GM10248 (cell line): ENCODE measurements at regions not wholly inside any gene's neighbourhood (a gene's known extent, or its start where the extent isn't known, plus 50 kb on each side); places are given as distances from the start of the nearest gene placed in this dataset.

Experiments
- CTCF ChIA-PET: fragments of 300-600 bp; sonication (Branson Sonifier 250); formaldehyde crosslinking; extraction: SDS; loops from one replicate; lab custom pipeline; 2021; ENCODE audit warnings: antibody characterized with exemption; lab: Yijun Ruan, JAX
- POLR2A ChIA-PET: fragments of 350-650 bp; sonication (Branson Sonifier 250); formaldehyde crosslinking; extraction: SDS; loops from one replicate; lab custom pipeline; 2020; ENCODE audit warnings: antibody characterized with exemption; lab: Yijun Ruan, JAX
- DNase-seq: peaks from one replicate; pipeline ENCODE4 v3.0.0; 2012; ENCODE audit errors: extremely low spot score
- CTCF ChIP-seq: IDR thresholded peaks from 2 replicates; pipeline ENCODE4 v1.5.1; 2012; ENCODE audit warnings: mild to moderate bottlenecking, low read depth; ENCODE audit errors: extremely low read depth, missing control alignments, control extremely low read depth

- ChIA-PET POLR2A (no interaction called here), CTCF (interaction anchor here (0.8 kb wide), 1 partner anchor 13 kb away, joined by 3 read pairs; no protein-coding TSS in a partner anchor)
- TF ChIP-seq CTCF = no peak
- DNase-seq = no peak
These were observed 89.9 kb upstream of the PTCHD4 start for GRCh38 chr6:48200869-48201390.

DNA sequence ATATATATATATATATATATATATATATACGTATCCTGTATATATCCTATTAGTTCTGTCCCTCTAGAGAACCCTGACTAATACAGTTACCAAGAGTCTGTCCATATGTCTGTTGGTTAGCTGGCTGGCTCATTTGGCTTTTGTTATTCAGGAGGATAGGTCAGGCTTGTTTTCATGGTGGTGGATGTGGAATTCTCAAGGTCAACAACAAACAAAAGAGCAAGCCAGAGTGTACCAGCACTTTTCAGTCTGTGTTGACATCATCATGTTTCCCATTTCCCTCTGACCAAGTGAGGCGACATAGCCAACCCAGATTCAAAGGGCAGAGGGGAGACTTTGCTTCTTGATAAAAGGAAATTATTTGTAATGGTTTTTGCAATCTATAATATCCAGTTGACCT is 88.5 kb upstream of the PTCHD4 start:
- ChIA-PET POLR2A (no interaction called here), CTCF (interaction anchor here (1.1 kb wide), 1 partner anchor 11 kb away, joined by 3 read pairs; no protein-coding TSS in a partner anchor)
- no peak for TF ChIP-seq CTCF

DNA sequence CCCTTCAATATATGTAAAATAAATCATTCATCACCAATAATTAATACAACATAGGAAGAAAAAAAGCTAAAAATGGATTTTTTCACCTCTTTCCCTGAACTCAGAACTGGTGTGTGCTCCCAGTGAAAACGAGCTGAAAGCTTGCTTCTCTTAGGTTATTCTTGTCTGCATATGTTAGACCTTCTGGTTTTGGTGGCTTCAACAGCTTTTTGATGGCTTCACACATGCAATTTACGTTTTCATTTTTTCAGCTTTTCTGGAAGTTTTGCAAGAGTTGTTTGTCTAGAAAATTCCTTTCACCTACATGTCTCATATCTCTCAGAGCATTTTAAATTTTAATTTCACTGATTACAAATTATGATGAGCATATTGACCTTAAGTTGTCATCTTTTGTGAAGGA is 86.9 kb upstream of the PTCHD4 start:
- ChIA-PET POLR2A (no interaction called here), CTCF (interaction anchor here (1.0 kb wide), 1 partner anchor 19 kb away, joined by 3 read pairs; no protein-coding TSS in a partner anchor)
- TF ChIP-seq CTCF = no peak
- DNase-seq = no peak

More for the DNA sequence above, 88.5 kb upstream of the PTCHD4 start:
- DNase-seq = no peak

DNA sequence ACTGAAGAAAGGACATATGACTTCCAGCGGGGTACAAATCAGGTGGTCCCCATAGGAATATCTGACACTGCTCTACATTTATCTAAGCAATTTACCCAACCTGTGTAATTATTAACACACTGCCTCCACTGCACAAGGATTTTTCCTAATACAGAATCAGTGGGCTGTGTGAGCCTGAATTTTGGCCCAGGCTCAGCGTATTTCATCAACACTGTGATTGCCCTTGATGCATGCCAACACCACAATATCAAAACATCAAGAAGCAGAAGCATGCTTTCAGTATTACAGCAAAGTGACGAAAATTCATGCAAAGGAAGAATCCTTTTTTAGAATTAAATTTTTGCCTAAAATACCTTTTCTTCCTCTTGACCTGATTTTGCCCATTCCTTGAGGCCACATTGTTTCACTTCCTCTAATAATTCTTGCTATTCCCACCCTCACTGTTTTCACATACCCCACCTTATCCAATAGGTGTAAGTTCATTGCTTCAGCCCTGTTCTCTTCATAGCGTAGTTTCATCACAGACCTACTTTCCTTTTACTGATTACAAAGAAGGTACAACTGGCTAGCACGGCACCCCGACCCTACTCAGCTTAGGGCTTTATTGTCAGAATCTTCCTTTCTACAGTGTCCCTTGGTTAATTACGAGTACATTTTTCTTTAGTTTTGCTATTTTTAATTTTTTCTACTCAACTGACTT is 83.7 kb upstream of the PTCHD4 start:
- POLR2A ChIA-PET = no interaction called here
- no peak for DNase-seq
- TF ChIP-seq CTCF = no peak
- CTCF ChIA-PET = no interaction called here

DNA sequence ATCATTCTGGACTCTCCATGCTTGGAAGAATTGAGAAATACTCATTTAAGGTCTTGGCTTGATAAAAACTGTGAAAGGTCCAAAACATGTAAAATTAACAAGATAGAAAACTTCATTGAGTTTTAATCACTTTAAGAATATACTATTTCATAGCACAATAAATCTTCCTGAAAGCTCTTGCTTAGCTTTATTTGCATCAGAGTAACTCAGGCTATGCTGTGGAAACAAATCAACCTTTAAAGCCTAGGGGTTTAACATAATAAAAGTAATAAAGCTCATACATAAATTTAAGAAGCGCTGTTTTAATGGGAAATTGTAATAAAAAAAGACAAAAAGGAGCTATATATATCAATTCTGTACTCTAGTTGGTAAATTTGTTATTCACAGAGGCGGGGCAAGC is 77.2 kb upstream of the PTCHD4 start:
- DNase-seq = no peak
- CTCF ChIA-PET = interaction anchor here (0.7 to 1.3 kb wide), 3 partner anchors 9 to 13 kb away, joined by 3 to 4 read pairs (median 3); no protein-coding TSS in a partner anchor
- no peak for TF ChIP-seq CTCF
- POLR2A ChIA-PET = no interaction called here

- TF ChIP-seq CTCF = no peak
- ChIA-PET CTCF (interaction anchor here (0.6 kb wide), 1 partner anchor 17 kb away, joined by 3 read pairs; no protein-coding TSS in a partner anchor), POLR2A (no interaction called here)
- DNase-seq = no peak
These were observed 75.7 kb upstream of the PTCHD4 start for GRCh38 chr6:48186746-48187145.
